Superior temporal gyrus (tissue), 1 donor: ENCODE measurements at regions not wholly inside any gene's neighbourhood (a gene's known extent, or its start where the extent isn't known, plus 50 kb on each side); places are given as distances from the start of the nearest gene placed in this dataset.
A peak's percentile ranks its signal among the peaks of the same experiment; 100 is the strongest.

ENCODE experiments used
- DNase-seq: peaks from one replicate; pipeline ENCODE4 v3.0.0-alpha.2; 2016; ENCODE audit errors: extremely low spot score

DNA sequence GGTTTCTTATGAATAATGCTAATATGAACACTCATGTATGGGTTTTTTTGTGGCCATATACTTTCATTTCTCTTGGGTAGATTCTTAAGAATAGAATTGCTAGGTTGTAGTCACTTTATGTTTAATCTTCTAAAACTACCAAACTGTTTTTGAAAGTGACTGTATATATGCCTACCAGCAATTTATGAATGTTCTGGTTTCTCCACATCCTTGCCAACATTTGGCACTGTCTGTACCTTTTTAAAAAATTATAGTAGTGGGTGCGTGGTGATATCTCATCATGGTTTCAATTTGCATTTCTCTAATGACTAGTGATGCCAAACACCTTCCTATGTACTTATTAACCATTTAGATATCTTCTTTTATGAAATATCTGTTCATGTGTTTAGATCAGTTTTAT is 110.6 kb upstream of the RIOK3 start:
- DNase-seq: no peak

- DNase-seq: no peak
Observed at GRCh38 chr18:23350188-23350587, 102.9 kb upstream of the RIOK3 start.

- DNase-seq: no peak
Observed at GRCh38 chr18:23351521-23351920, 101.6 kb upstream of the RIOK3 start.

- no peak for DNase-seq
Observed at GRCh38 chr18:23352042-23352441, 101.0 kb upstream of the RIOK3 start.

DNA sequence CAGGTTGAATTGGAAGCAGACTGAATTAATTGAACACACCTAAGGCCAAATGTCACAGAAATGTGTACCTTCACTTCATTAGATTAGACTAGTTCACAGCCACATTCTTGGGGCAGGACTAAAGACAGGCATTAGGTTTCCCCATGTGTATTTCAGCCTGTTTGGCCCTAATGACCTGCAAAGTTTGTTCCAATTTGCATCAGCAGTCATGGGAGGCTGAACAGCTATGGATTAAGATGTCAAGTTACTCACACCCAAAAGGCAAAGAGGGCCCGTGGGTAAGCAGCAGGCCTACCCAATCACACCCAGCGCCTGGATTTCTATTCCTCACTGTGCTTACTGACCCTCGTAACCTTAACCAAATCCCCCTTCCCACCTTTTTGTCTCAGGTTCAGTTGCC is 99.6 kb upstream of the RIOK3 start:
- no peak for DNase-seq

DNA sequence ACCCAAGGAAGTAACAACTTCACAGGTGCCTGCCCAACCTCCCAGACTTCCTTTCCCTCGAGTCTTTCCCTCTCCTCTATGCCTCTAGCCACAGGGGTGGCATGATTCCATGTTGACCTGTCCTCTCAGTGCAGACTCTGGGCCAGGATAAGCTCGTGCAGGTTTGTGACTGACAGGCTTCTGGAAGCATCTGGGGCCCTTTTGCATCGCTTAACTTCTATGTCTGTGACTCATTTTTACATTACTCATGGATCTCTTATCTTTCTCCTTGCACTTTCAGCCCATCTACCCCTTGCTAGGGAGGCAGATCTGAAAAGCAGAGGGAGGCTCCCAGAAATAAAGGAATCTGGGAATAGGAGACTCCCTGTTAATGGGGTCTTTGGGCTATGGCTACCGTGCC is 98.5 kb upstream of the RIOK3 start:
- DNase-seq: no peak

- no peak for DNase-seq
Observed at GRCh38 chr18:23355206-23355605, 97.9 kb upstream of the RIOK3 start.

- DNase-seq: no peak
Observed at GRCh38 chr18:23356424-23356823, 96.7 kb upstream of the RIOK3 start.

DNA sequence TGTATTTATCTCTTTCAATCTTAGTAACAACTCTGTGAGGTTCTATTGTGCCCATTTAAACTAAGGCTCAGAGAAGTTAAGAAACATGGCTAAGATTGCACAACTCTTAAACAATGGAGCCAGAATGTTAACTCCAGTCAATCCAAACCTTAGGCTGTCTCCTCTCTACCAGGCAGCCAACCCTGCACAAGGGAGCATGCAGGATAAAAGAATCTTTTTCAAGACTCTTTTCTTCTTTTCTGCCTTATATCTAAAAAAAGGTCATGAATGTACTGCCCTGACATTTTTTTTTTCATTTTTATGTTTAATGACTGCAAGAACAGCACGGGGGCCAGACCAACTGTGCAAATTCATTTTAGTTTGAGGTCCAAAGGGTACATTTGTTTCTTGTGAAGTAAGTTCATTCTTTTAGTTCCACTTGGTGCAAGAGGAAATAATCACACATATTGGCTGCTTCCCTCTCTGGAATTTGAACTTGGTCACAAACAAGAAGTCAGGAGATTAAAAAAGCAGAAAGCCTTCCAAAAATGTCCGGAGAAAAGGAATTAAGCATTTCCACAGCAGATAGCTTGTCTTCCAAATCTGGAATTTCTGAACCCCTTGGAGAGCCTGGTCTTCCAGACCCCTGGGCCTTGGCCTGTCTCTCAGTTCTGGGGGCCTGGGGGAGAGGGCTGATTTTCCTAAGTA is 96.0 kb upstream of the RIOK3 start:
- no peak for DNase-seq

- DNase-seq: peak; percentile 63
Observed at GRCh38 chr18:23357996-23358594, 95.0 kb upstream of the RIOK3 start.

GRCh38 chr18:23359421-23359820 is 93.7 kb upstream of the RIOK3 start:
- no peak for DNase-seq

DNA sequence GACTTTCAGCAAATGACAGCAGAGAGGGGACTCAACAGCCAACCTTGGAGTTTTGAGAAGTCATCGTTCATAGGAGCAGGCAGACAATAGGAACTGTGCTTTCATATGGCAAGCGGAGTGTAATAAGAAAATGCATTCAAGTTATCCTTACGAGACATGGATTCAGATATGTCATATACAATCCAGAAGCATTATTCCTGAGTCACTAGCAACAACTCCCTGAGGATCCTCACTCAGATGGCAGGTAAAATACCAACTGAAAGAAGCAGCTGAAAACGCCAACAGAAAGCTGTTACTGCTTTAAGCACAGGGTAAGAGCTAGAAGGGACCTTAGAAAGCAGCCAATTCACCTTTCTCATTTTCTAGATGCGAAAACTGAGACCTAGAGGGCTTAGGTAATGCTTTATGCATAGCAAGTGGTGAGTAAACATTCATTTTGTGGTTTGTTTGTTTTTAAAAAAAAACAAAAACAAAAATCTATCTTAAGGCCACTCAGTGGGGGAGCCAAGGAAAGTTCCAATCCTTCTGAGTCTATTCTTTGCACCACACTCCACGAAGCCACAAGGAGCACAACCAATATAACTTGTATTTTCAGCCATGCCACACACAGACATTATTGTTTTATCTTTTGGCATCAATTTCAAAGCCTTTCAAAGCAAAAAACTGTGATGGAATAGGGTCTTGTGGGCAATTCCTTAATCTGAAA is 89.1 kb upstream of the RIOK3 start:
- DNase-seq: no peak

- DNase-seq: peak; percentile 29
Observed at GRCh38 chr18:23365602-23366001, 87.5 kb upstream of the RIOK3 start.

DNA sequence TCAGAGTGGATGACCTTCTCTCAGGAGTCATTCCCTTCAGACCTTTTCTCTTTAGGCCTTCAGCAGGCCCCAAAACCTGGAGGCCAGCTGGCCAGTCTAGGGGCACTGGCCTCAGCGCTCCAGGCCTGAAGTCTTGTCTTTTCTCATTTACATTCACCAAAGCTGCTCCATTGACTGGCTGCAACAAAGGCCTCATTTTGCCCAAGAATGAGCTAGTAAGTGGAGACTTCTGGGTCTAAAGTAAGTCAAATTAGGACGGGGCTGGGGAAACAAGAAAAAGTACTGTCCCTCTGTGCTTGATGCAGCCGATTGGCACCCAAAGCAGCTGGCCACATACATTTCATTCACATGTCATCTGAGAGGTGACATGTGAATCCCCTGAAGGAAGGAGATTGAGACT is 83.8 kb upstream of the RIOK3 start:
- DNase-seq: peak; percentile 47

GRCh38 chr18:23373570-23373969 is 79.5 kb upstream of the RIOK3 start:
- DNase-seq: no peak

DNA sequence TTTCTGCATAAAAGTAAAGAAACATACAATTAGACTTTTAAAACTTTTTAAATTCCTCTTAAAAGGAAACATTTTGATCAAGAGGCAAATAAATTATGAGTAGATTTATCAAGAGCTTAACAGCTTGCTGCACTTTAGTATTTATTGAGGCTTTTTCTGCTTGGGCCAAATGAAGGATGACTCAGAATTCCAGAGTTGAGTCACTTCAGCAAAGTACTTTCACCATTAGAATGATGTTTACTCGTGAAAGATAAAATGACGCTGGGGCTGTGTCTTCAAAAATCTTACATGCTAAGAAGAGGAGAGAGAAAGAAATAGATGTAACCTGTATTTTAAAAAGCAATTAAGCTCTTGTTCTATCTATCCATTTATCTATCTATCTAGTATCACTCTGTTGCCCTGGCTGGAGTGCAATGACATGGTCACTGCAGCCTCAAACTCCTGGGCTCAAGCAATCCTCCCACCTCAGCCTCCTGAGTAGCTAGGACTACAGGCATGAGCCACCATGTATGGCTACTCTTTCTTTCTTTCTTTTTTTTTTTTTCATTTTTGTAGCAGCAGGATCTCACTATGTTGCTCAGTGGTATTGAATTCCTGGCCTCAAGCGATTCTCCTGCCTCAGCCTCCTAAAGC is 75.3 kb upstream of the RIOK3 start:
- DNase-seq: no peak

DNA sequence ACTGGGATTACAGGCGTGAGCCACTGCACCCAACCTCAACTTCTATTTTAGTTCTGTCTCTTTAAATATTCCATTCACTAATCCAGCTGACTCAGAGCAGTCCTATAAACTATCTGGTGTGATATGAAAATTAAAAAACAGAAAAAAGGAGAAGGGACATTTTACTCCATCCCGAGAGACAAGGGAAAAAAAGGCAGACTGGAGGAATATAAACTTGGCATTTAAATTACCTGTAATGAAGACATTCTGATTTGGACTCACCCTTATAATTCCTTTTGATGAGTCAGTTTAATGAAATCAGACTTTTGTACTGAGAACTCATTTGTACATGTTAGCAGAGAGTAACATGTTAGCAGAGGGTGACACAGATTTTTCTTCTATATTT is 74.8 kb upstream of the RIOK3 start:
- DNase-seq: no peak

- no peak for DNase-seq
Observed at GRCh38 chr18:23380001-23380550, 73.0 kb upstream of the RIOK3 start.

GRCh38 chr18:23380817-23381216 is 72.3 kb upstream of the RIOK3 start:
- no peak for DNase-seq

DNA sequence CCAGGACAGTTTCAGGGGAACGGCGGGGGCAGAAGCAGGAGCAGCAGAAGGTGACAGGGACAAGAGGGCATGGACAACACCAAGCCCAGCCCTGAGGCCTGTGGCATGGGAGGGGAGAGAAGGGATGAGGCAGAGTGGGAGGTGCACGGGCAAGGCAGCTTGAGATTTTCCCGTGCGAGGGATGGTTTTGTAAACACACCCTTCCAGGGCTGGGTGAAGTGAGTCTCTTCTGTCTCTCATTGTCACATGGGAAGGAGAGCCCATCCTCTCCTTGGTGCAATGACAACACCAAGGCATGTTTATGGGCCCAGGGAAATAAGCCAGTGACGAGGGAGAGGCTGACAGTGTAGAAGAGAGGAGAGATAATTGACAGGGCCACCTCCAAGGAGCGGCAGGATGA is 69.6 kb upstream of the RIOK3 start:
- DNase-seq: no peak

GRCh38 chr18:23384778-23385736 is 68.0 kb upstream of the RIOK3 start:
- DNase-seq: no peak
